LNCaP clone FGC (cell line): ENCODE measurements at regions not wholly inside any gene's neighbourhood (a gene's known extent, or its start where the extent isn't known, plus 50 kb on each side); places are given as distances from the start of the nearest gene placed in this dataset.
A peak's percentile ranks its signal among the peaks of the same experiment; 100 is the strongest.

Experiments
- DNase-seq: peaks from one replicate; pipeline ENCODE4 v3.0.0-alpha.2; 2011; ENCODE audit warnings: low read depth
- H3K4me3 ChIP-seq: 2 replicates; pipeline ENCODE4 v1.5.1; 2011; ENCODE audit warnings: mild to moderate bottlenecking, low read depth, low read length, control low read depth
- TF ChIP-seq, protein P1 (sequence below): IDR thresholded peaks from 2 replicates; pipeline ENCODE4 v1.5.1; 2012; ENCODE audit warnings: mild to moderate bottlenecking; ENCODE audit not compliant: control insufficient read depth, insufficient read depth; ENCODE audit errors: extremely low read depth

DNA sequence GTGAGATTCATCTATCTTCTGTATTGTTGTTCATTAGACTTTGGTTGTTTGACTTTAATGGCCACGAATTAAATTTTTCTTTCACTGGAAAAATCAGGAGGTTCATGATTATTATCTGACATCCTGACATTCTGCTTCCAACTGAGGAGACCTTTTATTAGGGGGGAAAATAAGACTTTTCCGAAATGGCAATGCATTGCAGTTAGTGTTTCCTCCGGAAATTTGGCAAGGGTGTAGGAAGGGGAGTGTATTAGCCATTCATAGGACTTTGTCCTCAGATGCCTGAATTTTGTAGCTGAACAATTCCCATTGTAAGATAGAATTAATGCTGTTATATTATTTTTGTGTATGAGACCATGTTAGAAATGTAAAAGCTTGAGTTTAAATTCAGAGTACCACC lies 450.6 kb upstream of the TGFBR2 start:
- TF ChIP-seq, protein P1, sequence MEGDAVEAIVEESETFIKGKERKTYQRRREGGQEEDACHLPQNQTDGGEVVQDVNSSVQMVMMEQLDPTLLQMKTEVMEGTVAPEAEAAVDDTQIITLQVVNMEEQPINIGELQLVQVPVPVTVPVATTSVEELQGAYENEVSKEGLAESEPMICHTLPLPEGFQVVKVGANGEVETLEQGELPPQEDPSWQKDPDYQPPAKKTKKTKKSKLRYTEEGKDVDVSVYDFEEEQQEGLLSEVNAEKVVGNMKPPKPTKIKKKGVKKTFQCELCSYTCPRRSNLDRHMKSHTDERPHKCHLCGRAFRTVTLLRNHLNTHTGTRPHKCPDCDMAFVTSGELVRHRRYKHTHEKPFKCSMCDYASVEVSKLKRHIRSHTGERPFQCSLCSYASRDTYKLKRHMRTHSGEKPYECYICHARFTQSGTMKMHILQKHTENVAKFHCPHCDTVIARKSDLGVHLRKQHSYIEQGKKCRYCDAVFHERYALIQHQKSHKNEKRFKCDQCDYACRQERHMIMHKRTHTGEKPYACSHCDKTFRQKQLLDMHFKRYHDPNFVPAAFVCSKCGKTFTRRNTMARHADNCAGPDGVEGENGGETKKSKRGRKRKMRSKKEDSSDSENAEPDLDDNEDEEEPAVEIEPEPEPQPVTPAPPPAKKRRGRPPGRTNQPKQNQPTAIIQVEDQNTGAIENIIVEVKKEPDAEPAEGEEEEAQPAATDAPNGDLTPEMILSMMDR: no peak
- DNase-seq: no peak
- no peak overlapping the region for H3K4me3 ChIP-seq

GRCh38 chr3:30156586-30157498 lies 449.6 kb upstream of the TGFBR2 start:
- no peak overlapping the region for H3K4me3 ChIP-seq
- DNase-seq: no peak
- TF ChIP-seq, protein P1: no peak

GRCh38 chr3:30161375-30161774 lies 445.0 kb upstream of the TGFBR2 start:
- TF ChIP-seq, protein P1: no peak
- DNase-seq: peak; percentile 28
- H3K4me3 ChIP-seq: no peak overlapping the region

GRCh38 chr3:30162579-30162978 lies 443.8 kb upstream of the TGFBR2 start:
- DNase-seq: no peak

GRCh38 chr3:30166535-30166934 lies 439.9 kb upstream of the TGFBR2 start:
- TF ChIP-seq, protein P1: no peak
- no peak for DNase-seq
- H3K4me3 ChIP-seq: no peak overlapping the region

More at GRCh38 chr3:30162579-30162978, 443.8 kb upstream of the TGFBR2 start:
- TF ChIP-seq, protein P1: no peak
- H3K4me3 ChIP-seq: no peak overlapping the region

- DNase-seq: no peak
- TF ChIP-seq, protein P1: no peak
- H3K4me3 ChIP-seq: no peak overlapping the region
Observed at GRCh38 chr3:30167541-30168011, 438.8 kb upstream of the TGFBR2 start.
